GM12878 (cell line): ENCODE measurements at regions not wholly inside any gene's neighbourhood (a gene's known extent, or its start where the extent isn't known, plus 50 kb on each side); places are given as distances from the start of the nearest gene placed in this dataset.

ENCODE experiments used
- CBX5 ChIP-seq: sonication (generic); IDR thresholded peaks from 2 replicates; pipeline ENCODE4 v1.6.1; 2016; ENCODE audit warnings: low read depth, moderate library complexity, mild to moderate bottlenecking, inconsistent platforms
- CHD1 ChIP-seq: IDR thresholded peaks from 2 replicates; pipeline ENCODE4 v1.6.1; 2012; ENCODE audit warnings: low read depth, low read length, improper control_type of control experiment
- CHD4 ChIP-seq: fragments of 200-600 bp; sonication (generic); IDR thresholded peaks from 2 replicates; pipeline ENCODE4 v1.6.1; 2016; ENCODE audit warnings: mild to moderate bottlenecking
- CREM ChIP-seq: IDR thresholded peaks from 2 replicates; pipeline ENCODE4 v1.6.1; 2014; ENCODE audit warnings: antibody characterized with exemption, low read depth
- E2F8 ChIP-seq: fragments of 450-650 bp; IDR thresholded peaks from 2 replicates; pipeline ENCODE4 v1.6.1; 2018; ENCODE audit warnings: mild to moderate bottlenecking, low read depth, moderate library complexity; ENCODE audit not compliant: partially characterized antibody
- KAT2A ChIP-seq: conservative IDR thresholded peaks from 2 replicates; pipeline ENCODE4 v1.6.1; 2011; ENCODE audit warnings: low read depth, low read length; ENCODE audit not compliant: control insufficient read depth
- KLF5 ChIP-seq: fragments of 450-650 bp; IDR thresholded peaks from 2 replicates; pipeline ENCODE4 v1.6.1; 2014; ENCODE audit warnings: mild to moderate bottlenecking; ENCODE audit not compliant: partially characterized antibody
- MEF2B ChIP-seq: fragments of 450-650 bp; IDR thresholded peaks from 2 replicates; pipeline ENCODE4 v1.6.1; 2018; ENCODE audit warnings: mild to moderate bottlenecking, moderate library complexity; ENCODE audit not compliant: partially characterized antibody, poor library complexity, severe bottlenecking
- MXI1 ChIP-seq: fragments of 150-350 bp; IDR thresholded peaks from 2 replicates; pipeline ENCODE4 v1.6.1; 2011; ENCODE audit warnings: low read depth, mild to moderate bottlenecking, inconsistent platforms, low read length, improper control_type of control experiment
- NR2C1 ChIP-seq: fragments of 450-650 bp; IDR thresholded peaks from 2 replicates; pipeline ENCODE4 v1.6.1; 2017; ENCODE audit warnings: antibody characterized with exemption, mild to moderate bottlenecking, moderate library complexity
- NR2C2 ChIP-seq: IDR thresholded peaks from 2 replicates; pipeline ENCODE4 v1.6.1; 2011; ENCODE audit warnings: borderline replicate concordance, low read depth; ENCODE audit not compliant: control insufficient read depth, insufficient read length
- PKNOX1 ChIP-seq: fragments of 450-650 bp; IDR thresholded peaks from 2 replicates; pipeline ENCODE4 v1.6.1; 2016; ENCODE audit warnings: mild to moderate bottlenecking
- POLR2AphosphoS5 ChIP-seq: IDR thresholded peaks from 2 replicates; pipeline ENCODE4 v1.6.1; 2011; ENCODE audit warnings: mild to moderate bottlenecking, low read length, inconsistent platforms
- RB1 ChIP-seq: fragments of 450-650 bp; formaldehyde crosslinking; IDR thresholded peaks from 2 replicates; pipeline ENCODE4 v1.6.1; 2017; ENCODE audit warnings: mild to moderate bottlenecking, borderline replicate concordance
- RELA ChIP-seq: fragments of 450-650 bp; IDR thresholded peaks from 2 replicates; pipeline ENCODE4 v1.8.0; 2014; ENCODE audit warnings: borderline replicate concordance; ENCODE audit not compliant: partially characterized antibody
- SIX5 ChIP-seq: IDR thresholded peaks from 2 replicates; pipeline ENCODE4 v1.6.1; 2011; ENCODE audit warnings: mild to moderate bottlenecking, low read depth, low read length, moderate library complexity; ENCODE audit not compliant: severe bottlenecking
- SMAD5 ChIP-seq: IDR thresholded peaks from 2 replicates; pipeline ENCODE4 v1.6.1; 2016; ENCODE audit warnings: antibody characterized with exemption, low read depth
- SREBF2 ChIP-seq: IDR thresholded peaks from 2 replicates; pipeline ENCODE4 v1.6.1; 2012; ENCODE audit warnings: mild to moderate bottlenecking, low read length
- TBL1XR1 ChIP-seq: IDR thresholded peaks from 2 replicates; pipeline ENCODE4 v1.6.1; 2012; ENCODE audit warnings: low read depth, low read length, improper control_type of control experiment
- TF ChIP-seq, protein P1 (sequence below): fragments of 450-650 bp; IDR thresholded peaks from 2 replicates; pipeline ENCODE4 v1.6.1; 2017; ENCODE audit warnings: mild to moderate bottlenecking, moderate library complexity
- TF ChIP-seq, protein P2 (sequence below): fragments of 450-650 bp; IDR thresholded peaks from 2 replicates; pipeline ENCODE4 v1.6.1; 2017; ENCODE audit warnings: borderline replicate concordance

DNA sequence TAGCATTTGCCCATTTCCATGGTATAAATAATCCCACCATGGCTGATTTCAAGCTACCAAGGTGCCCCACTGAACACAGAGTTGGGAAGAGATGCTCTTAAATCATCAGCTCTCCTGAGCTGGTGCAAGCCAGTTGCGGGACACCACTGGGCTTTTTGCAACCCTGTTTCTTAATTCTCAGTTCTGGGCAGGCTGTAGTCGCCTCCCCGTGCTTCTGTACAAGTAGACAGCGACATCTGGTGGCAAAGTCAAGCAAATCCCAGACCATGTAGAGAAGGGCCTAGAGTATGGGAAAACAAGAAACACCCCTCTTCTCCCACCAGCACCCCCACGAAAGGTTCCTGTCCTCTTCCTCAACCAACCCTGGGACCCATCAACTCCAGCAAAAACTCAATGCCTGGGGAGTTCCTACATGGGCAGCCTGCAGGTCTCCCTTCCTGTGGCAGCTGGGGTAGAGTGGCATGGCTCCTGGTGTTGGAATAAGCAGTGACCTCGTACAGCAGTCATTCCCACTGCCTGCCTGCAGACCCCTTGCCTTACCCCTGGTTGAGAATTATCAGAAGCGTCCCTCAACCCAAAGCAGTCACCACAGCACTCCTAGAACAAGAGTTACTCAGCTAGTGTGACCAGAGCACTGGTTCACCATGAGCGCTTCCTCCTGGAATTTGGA, 68.4 kb downstream of the IGLL5 start (continued):
- TF ChIP-seq E2F8 (no peak), KLF5 (no peak), MEF2B (no peak), KAT2A (no peak), TBL1XR1 (no peak), CBX5 (no peak), NR2C1 (no peak), PKNOX1 (no peak), SIX5 (no peak), RB1 (no peak), CREM (no peak), CHD4 (no peak), SREBF2 (no peak), RELA (no peak), SMAD5 (no peak), MXI1 (no peak), POLR2AphosphoS5 (no peak), CHD1 (no peak), NR2C2 (no peak)
- TF ChIP-seq, protein P1, sequence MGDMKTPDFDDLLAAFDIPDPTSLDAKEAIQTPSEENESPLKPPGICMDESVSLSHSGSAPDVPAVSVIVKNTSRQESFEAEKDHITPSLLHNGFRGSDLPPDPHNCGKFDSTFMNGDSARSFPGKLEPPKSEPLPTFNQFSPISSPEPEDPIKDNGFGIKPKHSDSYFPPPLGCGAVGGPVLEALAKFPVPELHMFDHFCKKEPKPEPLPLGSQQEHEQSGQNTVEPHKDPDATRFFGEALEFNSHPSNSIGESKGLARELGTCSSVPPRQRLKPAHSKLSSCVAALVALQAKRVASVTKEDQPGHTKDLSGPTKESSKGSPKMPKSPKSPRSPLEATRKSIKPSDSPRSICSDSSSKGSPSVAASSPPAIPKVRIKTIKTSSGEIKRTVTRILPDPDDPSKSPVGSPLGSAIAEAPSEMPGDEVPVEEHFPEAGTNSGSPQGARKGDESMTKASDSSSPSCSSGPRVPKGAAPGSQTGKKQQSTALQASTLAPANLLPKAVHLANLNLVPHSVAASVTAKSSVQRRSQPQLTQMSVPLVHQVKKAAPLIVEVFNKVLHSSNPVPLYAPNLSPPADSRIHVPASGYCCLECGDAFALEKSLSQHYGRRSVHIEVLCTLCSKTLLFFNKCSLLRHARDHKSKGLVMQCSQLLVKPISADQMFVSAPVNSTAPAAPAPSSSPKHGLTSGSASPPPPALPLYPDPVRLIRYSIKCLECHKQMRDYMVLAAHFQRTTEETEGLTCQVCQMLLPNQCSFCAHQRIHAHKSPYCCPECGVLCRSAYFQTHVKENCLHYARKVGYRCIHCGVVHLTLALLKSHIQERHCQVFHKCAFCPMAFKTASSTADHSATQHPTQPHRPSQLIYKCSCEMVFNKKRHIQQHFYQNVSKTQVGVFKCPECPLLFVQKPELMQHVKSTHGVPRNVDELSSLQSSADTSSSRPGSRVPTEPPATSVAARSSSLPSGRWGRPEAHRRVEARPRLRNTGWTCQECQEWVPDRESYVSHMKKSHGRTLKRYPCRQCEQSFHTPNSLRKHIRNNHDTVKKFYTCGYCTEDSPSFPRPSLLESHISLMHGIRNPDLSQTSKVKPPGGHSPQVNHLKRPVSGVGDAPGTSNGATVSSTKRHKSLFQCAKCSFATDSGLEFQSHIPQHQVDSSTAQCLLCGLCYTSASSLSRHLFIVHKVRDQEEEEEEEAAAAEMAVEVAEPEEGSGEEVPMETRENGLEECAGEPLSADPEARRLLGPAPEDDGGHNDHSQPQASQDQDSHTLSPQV: peak; percentile 61; the same call in 1 of the 2 replicates
- TF ChIP-seq, protein P2, sequence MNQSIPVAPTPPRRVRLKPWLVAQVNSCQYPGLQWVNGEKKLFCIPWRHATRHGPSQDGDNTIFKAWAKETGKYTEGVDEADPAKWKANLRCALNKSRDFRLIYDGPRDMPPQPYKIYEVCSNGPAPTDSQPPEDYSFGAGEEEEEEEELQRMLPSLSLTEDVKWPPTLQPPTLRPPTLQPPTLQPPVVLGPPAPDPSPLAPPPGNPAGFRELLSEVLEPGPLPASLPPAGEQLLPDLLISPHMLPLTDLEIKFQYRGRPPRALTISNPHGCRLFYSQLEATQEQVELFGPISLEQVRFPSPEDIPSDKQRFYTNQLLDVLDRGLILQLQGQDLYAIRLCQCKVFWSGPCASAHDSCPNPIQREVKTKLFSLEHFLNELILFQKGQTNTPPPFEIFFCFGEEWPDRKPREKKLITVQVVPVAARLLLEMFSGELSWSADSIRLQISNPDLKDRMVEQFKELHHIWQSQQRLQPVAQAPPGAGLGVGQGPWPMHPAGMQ: no peak
